ENCODE measurements at regions not wholly inside any gene's neighbourhood (a gene's known extent, or its start where the extent isn't known, plus 50 kb on each side); places are given as distances from the start of the nearest gene placed in this dataset.

- Histone ChIP-seq H3K27ac (ENCODE audit: low read length in 2 of 2) (no peak overlapping the region), H4K20me1 (ENCODE audit: control insufficient read depth, insufficient read depth, low read length, poor library complexity, severe bottlenecking) (no peaks in the 10 kb centered on the region), H3K4me2 (replicated peaks; ENCODE audit: low read depth, low read length, poor library complexity, severe bottlenecking) (no peak overlapping the region), H3K4me3 (ENCODE audit: control extremely low read depth in 1 of 5, extremely low read depth in 1 of 5, insufficient read depth in 1 of 5, low read depth in 2 of 5, low read length in 4 of 5) (no peak overlapping the region), H3K9me3 (ENCODE audit: control extremely low read depth in 1 of 3, control insufficient read depth in 2 of 3, insufficient read depth in 1 of 3, low read length in 2 of 3) (peaks cover 0 to 11% (median 3%) of the 10 kb centered on the region in 3 donors), H3K36me3 (replicated peaks in 1 of 2; ENCODE audit: control extremely low read depth in 1 of 2, control insufficient read depth in 1 of 2, extremely low read depth in 1 of 2, insufficient read depth in 2 of 2, low read length in 1 of 2) (no peaks in the 10 kb centered on the region), H3K4me1 (ENCODE audit: control insufficient read depth in 2 of 2, insufficient read depth in 2 of 2, low read length in 2 of 2) (no peaks in the 10 kb centered on the region), H3K79me2 (ENCODE audit: control insufficient read depth, insufficient read depth, low read length) (no peaks in the 10 kb centered on the region), H3K27me3 (replicated peaks in 1 of 4; ENCODE audit: control extremely low read depth in 1 of 4, control insufficient read depth in 3 of 4, insufficient read depth in 4 of 4, low read length in 3 of 4) (no peaks in the 10 kb centered on the region), H3K9ac (ENCODE audit: low read length) (no peak overlapping the region), H2AFZ (ENCODE audit: insufficient read depth, low read depth, low read length, poor library complexity, severe bottlenecking) (no peak overlapping the region)
- ChIA-PET CTCF (no interaction called here), POLR2A (no interaction called here)
- Mint-ChIP-seq H3K9me3 (ENCODE audit: insufficient read depth) (no peaks in the 10 kb centered on the region), H3K27me3 (no peaks in the 10 kb centered on the region), H3K4me3 (no peak overlapping the region), H3K27ac (no peak overlapping the region), H3K4me1 (no peaks in the 10 kb centered on the region)
- no peak for DNase-seq
- intact Hi-C loops (cut with micrococcal nuclease) = no loop called here
- TF ChIP-seq, protein P1, sequence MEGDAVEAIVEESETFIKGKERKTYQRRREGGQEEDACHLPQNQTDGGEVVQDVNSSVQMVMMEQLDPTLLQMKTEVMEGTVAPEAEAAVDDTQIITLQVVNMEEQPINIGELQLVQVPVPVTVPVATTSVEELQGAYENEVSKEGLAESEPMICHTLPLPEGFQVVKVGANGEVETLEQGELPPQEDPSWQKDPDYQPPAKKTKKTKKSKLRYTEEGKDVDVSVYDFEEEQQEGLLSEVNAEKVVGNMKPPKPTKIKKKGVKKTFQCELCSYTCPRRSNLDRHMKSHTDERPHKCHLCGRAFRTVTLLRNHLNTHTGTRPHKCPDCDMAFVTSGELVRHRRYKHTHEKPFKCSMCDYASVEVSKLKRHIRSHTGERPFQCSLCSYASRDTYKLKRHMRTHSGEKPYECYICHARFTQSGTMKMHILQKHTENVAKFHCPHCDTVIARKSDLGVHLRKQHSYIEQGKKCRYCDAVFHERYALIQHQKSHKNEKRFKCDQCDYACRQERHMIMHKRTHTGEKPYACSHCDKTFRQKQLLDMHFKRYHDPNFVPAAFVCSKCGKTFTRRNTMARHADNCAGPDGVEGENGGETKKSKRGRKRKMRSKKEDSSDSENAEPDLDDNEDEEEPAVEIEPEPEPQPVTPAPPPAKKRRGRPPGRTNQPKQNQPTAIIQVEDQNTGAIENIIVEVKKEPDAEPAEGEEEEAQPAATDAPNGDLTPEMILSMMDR (IDR thresholded peaks at IDR 0.05) = no peak
- TF ChIP-seq EZH2 (IDR thresholded peaks at IDR 0.05; ENCODE audit: borderline replicate concordance, insufficient read depth, low read depth, low read length, poor library complexity, severe bottlenecking) = no peak
- no peak for ATAC-seq (ENCODE audit: low read depth)
- no CpG with 5 or more reads among the region's 2 CpGs for WGBS (ENCODE audit: insufficient coverage)
Measured at GRCh38 chr5:25892211-25892610, 1146.2 kb downstream of the CDH9 start.

DNA sequence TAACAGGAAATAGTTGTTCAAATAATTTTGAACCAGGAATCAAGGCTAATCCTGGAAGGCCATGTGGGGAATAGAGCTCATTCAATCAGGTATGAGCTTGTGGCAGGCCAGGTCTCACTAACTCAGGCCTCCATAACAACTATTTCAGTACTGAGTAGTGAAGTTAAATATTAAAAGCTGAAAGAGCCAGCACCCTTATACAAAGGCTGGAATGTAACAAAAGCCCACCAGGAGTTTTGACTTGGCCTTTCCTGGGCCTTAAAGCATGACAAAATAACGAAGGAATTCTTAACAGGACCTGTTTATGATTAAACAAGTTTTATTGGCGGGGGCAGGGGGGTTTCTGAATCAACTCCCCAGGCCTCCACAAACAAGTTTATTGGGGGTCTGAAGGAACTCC, 1146.7 kb downstream of the CDH9 start:
- H3K27me3 ChIP-seq (replicated peaks in 1 of 4; ENCODE audit: control extremely low read depth in 1 of 4, control insufficient read depth in 3 of 4, insufficient read depth in 4 of 4, low read length in 3 of 4) = no peaks in the 10 kb centered on the region
- TF ChIP-seq, protein P1 (IDR thresholded peaks at IDR 0.05) = no peak
- TF ChIP-seq EZH2 (IDR thresholded peaks at IDR 0.05; ENCODE audit: borderline replicate concordance, insufficient read depth, low read depth, low read length, poor library complexity, severe bottlenecking) = no peak
- H4K20me1 ChIP-seq (ENCODE audit: control insufficient read depth, insufficient read depth, low read length, poor library complexity, severe bottlenecking) = no peaks in the 10 kb centered on the region
- intact Hi-C loops (cut with micrococcal nuclease) = no loop called here
- H3K9me3 Mint-ChIP-seq (ENCODE audit: insufficient read depth) = peaks cover 2% of the 10 kb centered on the region
- ATAC-seq (ENCODE audit: low read depth) = no peak
- no peak overlapping the region for H3K27ac Mint-ChIP-seq
- no peaks in the 10 kb centered on the region for H3K36me3 ChIP-seq (replicated peaks in 1 of 2; ENCODE audit: control extremely low read depth in 1 of 2, control insufficient read depth in 1 of 2, extremely low read depth in 1 of 2, insufficient read depth in 2 of 2, low read length in 1 of 2)
- H3K4me1 Mint-ChIP-seq = no peaks in the 10 kb centered on the region
- H3K4me3 Mint-ChIP-seq = no peak overlapping the region
- no peak overlapping the region for H3K4me3 ChIP-seq (ENCODE audit: control extremely low read depth in 1 of 5, extremely low read depth in 1 of 5, insufficient read depth in 1 of 5, low read depth in 2 of 5, low read length in 4 of 5)
- no peak for DNase-seq
- no peak overlapping the region for H3K9ac ChIP-seq (ENCODE audit: low read length)
- CTCF ChIA-PET = no interaction called here
- H2AFZ ChIP-seq (ENCODE audit: insufficient read depth, low read depth, low read length, poor library complexity, severe bottlenecking) = no peak overlapping the region
- H3K27me3 Mint-ChIP-seq = no peaks in the 10 kb centered on the region
- POLR2A ChIA-PET = no interaction called here
- no peak overlapping the region for H3K27ac ChIP-seq (ENCODE audit: low read length in 2 of 2)
- H3K4me2 ChIP-seq (replicated peaks; ENCODE audit: low read depth, low read length, poor library complexity, severe bottlenecking) = no peak overlapping the region
- H3K4me1 ChIP-seq (ENCODE audit: control insufficient read depth in 2 of 2, insufficient read depth in 2 of 2, low read length in 2 of 2) = no peaks in the 10 kb centered on the region
- no peaks in the 10 kb centered on the region for H3K79me2 ChIP-seq (ENCODE audit: control insufficient read depth, insufficient read depth, low read length)
- no CpG with 5 or more reads among the region's 2 CpGs for WGBS (ENCODE audit: insufficient coverage)
- peaks cover 0 to 11% (median 3%) of the 10 kb centered on the region in 3 donors for H3K9me3 ChIP-seq (ENCODE audit: control extremely low read depth in 1 of 3, control insufficient read depth in 2 of 3, insufficient read depth in 1 of 3, low read length in 2 of 3)

All from B cell (primary cell).